ACHN (cell line): ENCODE measurements at regions not wholly inside any gene's neighbourhood (a gene's known extent, or its start where the extent isn't known, plus 50 kb on each side); places are given as distances from the start of the nearest gene placed in this dataset.
"Not testable (repeated sequence)": the region's sequence is repeated elsewhere in the genome, so short reads cannot be mapped to it uniquely, and the experiment has no call there.

ENCODE experiments used
- DNase-seq: peaks from one replicate; pipeline ENCODE4 v3.0.0-alpha.2; 2015
- in situ Hi-C: cut with HindIII; loops from 2 replicates; pipeline ENCODE4 v1.10.0; 2017; ENCODE audit warnings: low sequenced_read_pairs, low pct_ligation_motif_present, low pct_unique_long_range_greater_than_20kb

DNA sequence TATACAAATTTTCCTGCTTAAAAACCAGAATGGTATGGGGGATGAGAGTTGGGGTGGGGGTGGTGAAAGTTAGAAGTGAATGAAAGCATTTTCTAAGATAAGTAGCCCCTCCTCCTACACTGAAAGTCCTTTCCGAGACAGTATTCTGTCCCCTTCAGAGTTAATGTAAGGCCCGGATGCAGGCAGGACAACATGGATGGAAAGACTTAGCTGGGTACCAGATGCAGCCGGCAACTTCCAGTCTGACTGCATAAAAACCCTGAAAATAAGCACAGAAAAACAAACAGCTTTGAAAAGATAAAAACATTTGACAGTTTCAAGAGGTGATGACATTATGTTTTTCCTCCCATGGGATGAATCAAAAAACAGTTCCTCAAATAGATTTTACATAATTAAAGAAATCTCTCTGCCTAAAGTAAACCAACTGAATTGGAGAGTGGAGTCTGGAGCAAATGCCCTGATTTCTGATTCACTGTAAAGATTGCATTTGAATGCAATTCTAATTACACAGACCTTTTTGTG lies 196.3 kb downstream of the GPAT3 start:
- in situ Hi-C loops = no loop called here
- no peak for DNase-seq

DNA sequence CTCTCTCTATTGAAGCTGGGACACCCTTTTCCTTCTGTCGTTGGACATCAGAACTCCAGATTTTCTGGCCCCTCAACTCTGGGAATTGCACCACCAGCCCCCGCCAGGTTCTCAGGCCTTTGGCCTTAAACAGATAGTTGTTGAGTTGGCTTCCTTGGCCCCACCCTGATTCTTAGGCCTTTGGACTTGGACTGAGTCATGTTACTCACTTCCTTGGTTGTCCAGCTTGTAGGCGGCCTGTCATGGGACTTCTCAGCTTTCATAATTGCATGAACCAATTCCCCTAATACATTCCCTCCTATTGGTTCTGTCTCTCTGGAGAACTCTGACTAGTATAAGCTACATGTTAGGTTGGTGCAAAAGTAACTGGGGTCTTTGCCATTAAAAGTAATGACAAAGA lies 195.7 kb downstream of the GPAT3 start:
- no peak for DNase-seq
- in situ Hi-C loops = no loop called here

DNA sequence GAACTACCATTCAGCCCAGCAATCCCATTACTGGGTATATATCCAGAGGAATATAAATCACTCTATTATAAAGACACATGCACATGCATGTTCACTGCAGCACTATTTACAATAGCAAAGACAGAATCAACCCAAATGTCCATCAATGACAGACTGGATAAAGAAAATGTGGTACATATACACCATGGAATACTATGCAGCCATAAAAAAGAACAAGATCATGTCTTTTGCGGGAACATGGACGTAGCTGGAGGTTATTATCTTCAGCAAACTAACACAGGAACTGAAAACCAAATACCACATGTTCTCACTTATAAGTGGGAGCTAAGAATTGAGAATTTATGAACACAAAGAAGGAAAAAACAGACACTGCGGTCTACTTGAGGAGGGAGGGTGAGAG lies 195.1 kb downstream of the GPAT3 start:
- in situ Hi-C loops, DNase-seq: not testable (repeated sequence)

DNA sequence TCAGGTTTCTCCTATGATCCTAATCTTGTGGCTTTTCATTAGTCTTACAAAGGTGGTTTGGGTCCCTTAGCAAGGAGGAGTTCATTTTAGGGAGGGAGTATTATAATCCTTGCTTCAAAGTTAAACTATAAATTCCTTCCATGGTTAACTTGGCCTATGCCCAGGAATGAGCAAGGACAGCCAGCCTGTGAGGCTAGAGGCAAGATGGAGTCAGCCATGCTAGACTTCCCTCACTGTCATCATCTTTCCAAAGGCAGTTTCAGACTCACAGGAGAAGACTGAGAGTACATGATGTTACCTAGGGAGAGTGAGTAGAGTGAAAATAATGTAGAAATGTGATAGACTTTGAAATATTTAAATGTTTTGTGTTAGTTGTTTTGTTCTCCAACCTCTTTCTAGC lies 192.3 kb downstream of the GPAT3 start:
- in situ Hi-C loops = no loop called here

DNA sequence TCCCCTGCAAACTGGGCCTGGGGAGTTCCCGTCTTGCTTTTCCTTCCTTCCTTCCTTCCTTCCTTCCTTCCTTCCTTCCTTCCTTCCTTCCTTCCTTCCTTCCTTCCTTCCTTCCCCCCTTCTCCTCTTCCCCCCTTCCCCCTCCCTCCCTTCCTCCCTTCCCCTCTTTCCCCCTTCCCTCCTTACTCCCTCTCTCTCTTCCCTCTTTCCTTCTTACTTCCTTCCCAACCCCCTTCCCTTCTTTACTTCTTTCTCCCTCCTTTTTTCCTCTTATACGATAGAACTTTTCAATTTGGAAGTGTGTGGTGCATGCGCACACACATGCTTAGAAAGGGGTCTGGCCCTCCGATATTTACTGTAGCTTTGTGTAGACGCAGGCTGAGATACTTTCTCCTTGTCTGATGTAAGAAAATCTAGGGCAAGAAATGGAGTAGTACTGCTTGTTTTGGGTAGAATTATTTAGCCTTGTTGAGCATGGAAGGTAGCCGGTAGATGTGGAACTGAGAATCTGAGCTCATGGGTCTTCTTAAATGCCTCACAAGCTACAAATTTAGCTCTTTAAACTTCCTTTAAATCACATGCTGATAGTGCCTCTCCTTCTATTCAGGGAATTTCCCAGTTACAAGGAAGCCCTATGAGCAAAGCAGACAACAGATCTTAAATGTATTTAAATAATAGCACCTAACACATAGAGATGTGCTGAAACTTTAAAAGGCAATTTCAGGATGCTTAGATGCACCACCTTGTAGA lies 189.6 kb downstream of the GPAT3 start:
- DNase-seq = no peak
- in situ Hi-C loops = no loop called here

More for the DNA sequence above, 192.3 kb downstream of the GPAT3 start:
- DNase-seq = no peak

DNA sequence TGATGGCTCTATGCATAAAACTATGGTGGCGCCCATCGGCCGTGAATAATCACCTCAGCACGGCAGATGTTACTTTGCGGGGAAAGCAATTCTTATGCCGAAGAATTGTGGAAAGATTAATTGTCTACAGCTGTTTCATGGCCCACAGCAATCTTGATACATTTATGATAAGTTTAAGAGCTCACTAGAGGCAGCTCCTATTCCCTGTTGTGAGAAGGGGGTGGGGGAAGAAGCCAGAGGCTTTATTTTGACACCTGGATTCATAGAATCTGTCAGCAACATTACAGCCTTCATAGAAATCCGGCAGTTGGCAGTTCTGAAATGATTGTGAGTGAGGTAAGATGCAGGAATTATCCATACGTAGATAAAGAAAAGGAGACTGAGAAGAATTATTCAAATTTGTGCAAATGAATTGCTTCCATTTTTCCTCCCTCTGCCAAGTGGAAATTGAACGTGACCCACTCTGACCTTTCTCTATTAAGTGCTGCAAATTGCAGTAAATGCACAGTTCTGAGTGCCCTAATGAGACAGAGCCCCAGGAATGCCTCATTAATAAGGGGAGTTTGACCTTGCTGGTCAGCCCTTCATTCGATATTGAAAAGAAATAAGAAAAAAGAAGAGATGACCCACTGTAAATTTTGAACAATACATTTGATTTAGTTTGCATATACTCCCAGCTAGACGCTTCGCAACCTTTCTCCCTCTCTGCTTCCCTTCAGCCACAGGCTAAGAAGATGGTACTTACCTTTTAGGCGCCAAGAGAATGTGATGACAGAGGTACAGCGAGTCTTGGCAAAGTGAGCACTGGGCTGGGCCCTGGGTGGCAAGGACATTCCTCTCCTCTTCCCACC lies 188.8 kb downstream of the GPAT3 start:
- DNase-seq = no peak
- in situ Hi-C loops = no loop called here

DNA sequence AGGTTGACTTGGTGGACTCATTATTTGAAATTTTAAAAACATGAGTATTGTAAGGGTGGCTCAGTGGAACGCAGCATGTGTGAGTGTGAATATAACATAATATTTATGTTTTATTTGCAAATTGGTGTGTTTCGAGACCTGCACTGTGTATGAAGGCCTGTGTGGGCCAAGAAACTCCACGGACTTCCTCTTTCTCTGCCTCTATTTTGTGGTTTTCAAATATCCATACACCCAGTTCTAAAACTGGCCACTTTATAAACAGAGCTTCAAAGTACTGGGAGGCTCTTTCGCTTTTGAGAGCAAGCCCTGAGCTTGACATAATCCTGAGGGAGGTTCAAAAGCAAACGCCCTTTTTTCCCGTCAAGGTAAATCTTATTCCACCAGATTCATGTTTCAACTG lies 187.7 kb downstream of the GPAT3 start:
- in situ Hi-C loops = no loop called here
- no peak for DNase-seq

DNA sequence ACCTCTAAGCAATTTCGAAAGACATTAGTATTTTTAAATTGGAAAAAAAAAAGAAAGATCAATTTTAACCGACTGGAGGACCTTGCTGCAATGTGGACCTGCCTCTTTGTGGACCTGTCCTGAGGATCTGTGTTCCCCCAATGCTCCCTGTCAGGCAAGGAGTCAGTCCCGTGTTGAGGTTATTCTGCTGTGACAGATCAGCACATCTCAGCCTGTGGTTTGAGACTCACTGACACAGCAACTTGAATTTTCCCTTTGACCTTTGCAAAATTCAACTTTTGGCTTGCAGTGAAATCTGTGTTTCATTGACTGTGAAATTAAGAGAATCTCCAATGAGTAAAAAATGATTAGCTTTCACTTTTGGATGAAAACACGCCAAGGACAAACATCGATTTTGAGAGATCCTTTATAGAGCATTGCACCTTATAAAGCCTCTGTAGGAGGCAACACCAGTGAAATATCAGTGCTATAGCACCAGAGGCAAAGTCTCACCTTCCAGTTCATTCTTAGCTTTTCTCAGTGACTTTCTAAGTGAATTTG lies 186.9 kb downstream of the GPAT3 start:
- no peak for DNase-seq
- in situ Hi-C loops = no loop called here

DNA sequence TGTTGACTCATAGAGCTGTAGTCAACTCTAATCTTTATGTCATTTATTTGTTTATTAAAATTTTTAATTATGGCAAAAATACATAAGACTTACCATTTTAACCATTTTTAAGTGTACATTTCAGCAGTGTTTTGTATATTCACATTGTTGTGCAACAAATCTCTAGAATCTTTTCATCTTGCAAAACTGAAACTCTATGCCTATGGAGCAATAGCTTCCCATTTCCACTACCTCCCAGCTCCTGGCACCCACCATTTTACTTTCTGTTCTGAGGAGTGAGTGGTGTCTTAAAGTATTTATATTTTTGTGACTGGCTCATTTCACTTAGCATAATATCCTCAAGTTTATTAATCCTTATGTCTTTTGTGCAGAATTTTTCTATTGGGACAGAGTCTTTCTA lies 181.0 kb downstream of the GPAT3 start:
- no peak for DNase-seq

DNA sequence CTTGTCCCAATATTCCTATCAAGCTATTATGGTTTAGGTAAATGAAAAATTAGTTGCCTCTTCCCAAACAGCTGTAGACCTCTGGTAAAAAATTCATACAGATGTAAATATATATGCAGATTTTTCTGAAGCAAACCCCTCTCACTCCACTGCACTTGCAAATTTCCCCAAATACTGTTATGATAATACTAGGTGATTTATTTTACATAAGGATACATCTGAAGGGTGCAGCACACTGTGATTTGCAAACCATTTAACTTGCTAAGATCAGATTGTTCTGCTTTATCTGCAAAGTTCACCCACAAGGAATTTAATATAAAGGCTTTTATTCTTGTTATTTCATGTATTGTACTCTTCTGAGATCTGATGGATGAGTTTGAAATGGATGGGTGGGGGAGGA lies 177.0 kb downstream of the GPAT3 start:
- in situ Hi-C loops = no loop called here

More for the DNA sequence above, 181.0 kb downstream of the GPAT3 start:
- in situ Hi-C loops = no loop called here

DNA sequence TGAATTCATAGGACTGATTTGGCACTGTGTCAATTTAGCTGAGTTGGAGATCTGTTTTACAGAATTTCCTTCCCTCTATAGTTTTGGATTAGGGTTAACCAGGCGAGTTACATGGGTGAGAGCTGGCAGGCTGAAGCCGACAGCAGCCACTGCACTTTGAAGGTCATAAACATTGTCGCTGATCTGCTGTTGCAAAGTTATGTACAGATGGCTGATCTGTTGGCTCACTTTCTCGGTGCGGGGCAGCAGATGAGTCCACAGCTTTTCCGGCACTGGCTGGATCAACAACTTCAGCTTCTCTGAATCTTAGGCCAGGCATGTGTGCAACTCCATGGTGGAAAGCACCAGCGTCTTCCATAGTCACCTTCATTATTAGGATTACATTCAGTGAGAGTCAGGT lies 173.7 kb downstream of the GPAT3 start:
- in situ Hi-C loops = no loop called here

More for the DNA sequence above, 177.0 kb downstream of the GPAT3 start:
- no peak for DNase-seq

DNA sequence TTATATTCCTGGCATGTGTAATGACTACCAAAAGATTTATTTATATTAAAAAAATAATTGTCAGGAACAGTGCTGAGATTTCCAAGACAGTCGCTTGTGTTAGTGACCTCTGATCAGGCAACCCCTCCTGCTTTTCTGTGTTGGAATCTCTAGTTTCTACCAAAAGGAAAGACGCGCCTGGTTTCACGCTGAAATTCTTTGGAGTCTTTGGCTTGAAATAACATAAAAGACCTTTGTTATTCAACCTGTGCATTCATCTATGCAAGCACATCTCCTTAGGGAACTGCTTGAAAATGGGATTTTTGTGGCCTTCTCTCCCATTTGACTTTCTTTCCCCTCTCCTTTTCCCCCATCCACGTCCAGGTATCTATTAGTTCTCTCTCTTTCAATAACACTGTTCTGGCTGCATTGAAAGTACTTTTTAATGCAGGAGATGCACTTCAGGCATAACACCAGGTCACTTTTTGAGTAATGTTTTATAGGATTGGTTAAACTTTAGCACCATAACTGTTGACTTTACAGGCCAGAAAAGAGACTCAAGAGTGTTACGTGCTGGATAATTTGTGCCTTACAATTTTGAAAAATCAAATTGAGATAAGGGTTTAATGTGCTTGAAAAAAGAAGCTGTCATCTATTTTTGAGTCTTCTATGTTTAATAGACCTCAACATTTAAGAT lies 172.7 kb downstream of the GPAT3 start:
- peak; percentile 58 for DNase-seq
- in situ Hi-C loops = no loop called here

More for the DNA sequence above, 173.7 kb downstream of the GPAT3 start:
- no peak for DNase-seq

DNA sequence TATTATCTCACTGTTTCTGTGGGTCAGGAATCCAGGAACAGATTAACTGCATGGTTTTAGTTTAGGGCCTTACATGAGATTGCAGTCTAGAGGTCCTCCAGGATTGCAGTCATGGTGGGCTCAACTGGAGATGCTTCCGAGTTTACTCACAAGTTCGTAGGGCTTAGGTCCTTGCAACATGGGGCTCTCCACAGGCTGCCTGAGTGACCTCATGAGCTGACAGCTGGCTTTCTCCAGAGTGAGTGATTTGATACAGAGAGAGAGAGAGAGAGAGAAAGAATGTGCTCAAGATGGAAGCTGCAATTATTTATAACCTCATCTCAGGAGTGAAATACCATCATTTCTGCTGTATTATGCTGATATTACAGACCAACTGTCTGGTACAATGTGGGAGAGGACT lies 168.9 kb downstream of the GPAT3 start:
- no peak for DNase-seq
- in situ Hi-C loops = no loop called here

DNA sequence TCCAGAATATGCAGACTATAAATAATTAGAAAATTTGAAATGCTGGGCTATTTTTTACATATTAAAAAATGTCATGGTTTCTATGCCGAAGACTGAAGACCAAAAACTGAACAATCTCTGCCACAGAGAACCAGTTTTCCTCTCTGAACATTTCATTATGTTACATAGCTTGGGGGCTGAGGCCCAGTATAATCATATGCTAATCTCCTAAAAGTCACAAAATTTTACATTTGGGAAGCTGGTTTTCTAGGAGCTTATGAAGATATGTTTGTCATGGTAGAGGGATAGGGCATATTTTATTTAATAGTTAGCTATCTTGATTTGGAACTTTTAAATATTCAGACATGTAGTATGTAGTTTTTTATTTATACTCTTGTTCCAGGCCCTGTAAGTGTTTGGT lies 167.8 kb downstream of the GPAT3 start:
- in situ Hi-C loops = no loop called here
- no peak for DNase-seq

DNA sequence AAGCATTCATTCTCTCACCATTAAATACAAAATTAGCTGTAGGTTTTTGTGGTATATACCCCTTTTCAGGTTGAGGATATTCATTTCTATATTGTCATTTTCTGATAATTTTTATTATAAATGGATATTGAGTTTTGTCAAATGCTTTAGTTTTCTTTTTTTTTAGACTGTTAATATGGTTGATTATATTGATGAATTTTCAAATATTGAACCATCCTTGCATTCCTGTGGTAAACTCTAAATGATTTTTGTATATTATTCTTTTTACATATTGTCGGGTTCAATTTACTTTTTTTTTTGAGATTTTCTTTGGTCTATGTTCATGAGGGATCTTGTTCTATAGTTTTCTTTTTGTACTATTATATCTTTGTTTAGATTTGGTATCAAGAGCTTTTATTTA lies 165.1 kb downstream of the GPAT3 start:
- no peak for DNase-seq
- in situ Hi-C loops = no loop called here

DNA sequence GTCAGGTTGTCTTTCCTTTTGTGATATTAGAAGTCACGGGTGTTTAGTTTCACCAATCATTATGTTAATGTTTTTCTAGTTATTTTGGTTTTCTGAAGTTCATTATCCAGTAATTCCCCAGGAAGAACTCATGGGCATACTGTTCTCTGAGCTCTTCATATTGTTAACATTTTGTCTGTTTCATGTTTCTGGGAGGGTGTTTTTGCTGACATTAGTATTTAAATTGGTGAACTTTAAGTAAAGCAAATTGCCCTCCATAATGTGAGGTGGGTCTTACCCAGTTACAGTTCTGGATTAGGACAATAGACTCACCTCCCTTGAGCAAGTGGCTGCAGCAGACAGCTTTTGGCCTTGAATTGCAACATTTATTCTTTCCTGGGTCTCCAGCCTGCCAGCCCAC lies 163.4 kb downstream of the GPAT3 start:
- in situ Hi-C loops = no loop called here
- DNase-seq = no peak

DNA sequence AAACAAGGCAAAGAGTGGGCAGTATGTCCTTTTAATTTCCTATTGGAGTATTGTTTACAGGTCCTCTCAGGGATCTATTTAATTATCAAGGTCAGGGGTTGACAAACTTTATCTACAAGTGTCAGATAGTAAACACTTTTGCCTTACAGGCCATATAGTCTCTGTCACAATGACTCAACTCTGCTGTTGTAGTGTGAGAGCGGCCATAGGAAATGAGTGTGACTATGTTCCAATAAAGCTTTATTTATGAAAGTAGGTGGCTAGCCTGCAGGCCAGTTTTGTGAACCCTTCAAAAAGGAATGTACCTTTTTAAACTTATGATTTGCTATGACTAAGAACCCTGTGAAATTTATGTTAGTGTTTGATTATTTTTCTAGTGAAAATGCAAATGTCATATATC lies 156.1 kb downstream of the GPAT3 start:
- DNase-seq = no peak
- in situ Hi-C loops = no loop called here

DNA sequence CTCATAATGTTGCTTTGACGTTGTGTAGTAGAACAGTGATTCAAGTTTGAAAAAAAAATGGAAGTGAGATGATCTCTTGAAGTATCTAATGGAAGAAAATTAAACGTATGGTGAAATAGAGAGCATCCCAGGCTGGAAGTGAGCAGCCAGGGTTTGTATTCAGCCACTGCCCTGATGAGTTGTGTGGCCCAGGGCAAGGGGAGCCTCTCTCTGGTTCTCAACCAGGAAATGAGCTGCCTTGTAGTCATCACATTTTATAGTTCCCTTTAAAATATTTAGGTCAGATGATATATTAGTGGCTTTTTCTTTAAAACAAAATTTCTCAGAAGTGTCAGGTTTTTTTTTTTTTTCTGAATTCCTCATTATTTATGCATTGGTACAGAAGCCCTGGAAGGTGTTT lies 150.3 kb downstream of the GPAT3 start:
- in situ Hi-C loops = no loop called here
- DNase-seq = no peak

DNA sequence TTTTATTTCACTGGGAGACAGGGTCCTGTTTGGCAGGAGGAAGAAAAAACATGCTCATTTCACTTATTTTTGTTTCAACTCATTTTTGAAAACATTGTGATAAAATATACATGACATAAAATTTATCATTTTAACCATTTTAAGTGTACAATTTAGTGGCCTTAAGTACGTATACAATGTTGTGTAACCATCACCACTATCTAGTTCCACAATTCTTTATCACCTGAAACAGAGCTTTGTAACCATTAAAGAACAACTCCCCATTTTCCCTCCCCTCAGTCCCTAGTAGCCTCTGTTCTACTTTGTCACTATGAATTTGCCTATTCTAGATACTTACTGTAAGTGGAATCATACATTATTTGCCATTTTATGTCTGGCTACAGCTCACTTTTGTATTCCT lies 143.8 kb downstream of the GPAT3 start:
- in situ Hi-C loops = no loop called here

More for the DNA sequence above, 143.8 kb downstream of the GPAT3 start:
- DNase-seq = no peak
